ENCODE measurements at regions not wholly inside any gene's neighbourhood (a gene's known extent, or its start where the extent isn't known, plus 50 kb on each side); places are given as distances from the start of the nearest gene placed in this dataset.

GRCh38 chr2:129861666-129862288, 117.7 kb upstream of the RAB6C start:
- H3K4me3 ChIP-seq: no peak overlapping the region
- no peaks in the 10 kb centered on the region for H3K4me1 ChIP-seq
- WGBS, 2 donors: 86 to 87% methylated on average over 9 to 10 of the region's 10 CpGs
- intact Hi-C loops (cut with DNase I; ENCODE audit: low total_unique reads): no loop called here
- TF ChIP-seq CTCF (IDR thresholded peaks at IDR 0.05) (no peak), POLR2A (IDR thresholded peaks at IDR 0.05) (no peak)
- no peaks in the 10 kb centered on the region for H3K9me3 ChIP-seq
- no peaks in the 10 kb centered on the region for H3K27me3 ChIP-seq
- H3K36me3 ChIP-seq (ENCODE audit: low read depth, missing control alignments): no peaks in the 10 kb centered on the region
- H3K27ac ChIP-seq: no peak overlapping the region
- DNase-seq: no peak

GRCh38 chr2:129862668-129863067, 116.8 kb upstream of the RAB6C start:
- Histone ChIP-seq H3K36me3 (ENCODE audit: low read depth, missing control alignments) (no peaks in the 10 kb centered on the region), H3K27me3 (no peaks in the 10 kb centered on the region), H3K9me3 (no peaks in the 10 kb centered on the region), H3K4me1 (no peaks in the 10 kb centered on the region), H3K4me3 (no peak overlapping the region), H3K27ac (no peak overlapping the region)
- intact Hi-C loops (cut with DNase I; ENCODE audit: low total_unique reads): no loop called here
- no peak for DNase-seq
- TF ChIP-seq CTCF (IDR thresholded peaks at IDR 0.05) (no peak), POLR2A (IDR thresholded peaks at IDR 0.05) (no peak)
- 85 to 92% methylated on average over 8 of the region's 8 CpGs for WGBS, 2 donors

- no peaks in the 10 kb centered on the region for H3K36me3 ChIP-seq (ENCODE audit: low read depth, missing control alignments)
- no peak for DNase-seq
- no peaks in the 10 kb centered on the region for H3K9me3 ChIP-seq
- intact Hi-C loops (cut with DNase I; ENCODE audit: low total_unique reads): no loop called here
- H3K4me3 ChIP-seq: no peak overlapping the region
- WGBS, 2 donors: 98 to 100% methylated on average over 1 to 3 of the region's 3 CpGs
- no peak overlapping the region for H3K27ac ChIP-seq
- no peaks in the 10 kb centered on the region for H3K27me3 ChIP-seq
- no peaks in the 10 kb centered on the region for H3K4me1 ChIP-seq
- TF ChIP-seq POLR2A (IDR thresholded peaks at IDR 0.05) (no peak), CTCF (IDR thresholded peaks at IDR 0.05) (no peak)
These were observed 116.1 kb upstream of the RAB6C start for GRCh38 chr2:129863350-129863749.

- no peaks in the 10 kb centered on the region for H3K4me1 ChIP-seq
- H3K4me3 ChIP-seq: no peak overlapping the region
- no peak for TF ChIP-seq CTCF (IDR thresholded peaks at IDR 0.05)
- no peak for TF ChIP-seq POLR2A (IDR thresholded peaks at IDR 0.05)
- intact Hi-C loops (cut with DNase I; ENCODE audit: low total_unique reads): no loop called here
- no peaks in the 10 kb centered on the region for H3K9me3 ChIP-seq
- H3K27ac ChIP-seq: no peak overlapping the region
- no peak for DNase-seq
- 89 to 97% methylated on average over 1 of the region's 1 CpG for WGBS, 2 donors
- no peaks in the 10 kb centered on the region for H3K36me3 ChIP-seq (ENCODE audit: low read depth, missing control alignments)
- H3K27me3 ChIP-seq: no peaks in the 10 kb centered on the region
These were observed 114.7 kb upstream of the RAB6C start for GRCh38 chr2:129864719-129865118.

GRCh38 chr2:129865976-129866375, 113.5 kb upstream of the RAB6C start:
- Histone ChIP-seq H3K27me3 (no peaks in the 10 kb centered on the region), H3K9me3 (no peaks in the 10 kb centered on the region), H3K36me3 (ENCODE audit: low read depth, missing control alignments) (no peaks in the 10 kb centered on the region), H3K27ac (no peak overlapping the region), H3K4me3 (no peak overlapping the region), H3K4me1 (no peaks in the 10 kb centered on the region)
- WGBS, 2 donors: 68 to 77% methylated on average over 11 of the region's 11 CpGs
- TF ChIP-seq CTCF (IDR thresholded peaks at IDR 0.05) (no peak), POLR2A (IDR thresholded peaks at IDR 0.05) (no peak)
- peak; percentile 37 for DNase-seq
- intact Hi-C loops (cut with DNase I; ENCODE audit: low total_unique reads): no loop called here

Measured in testis (tissue), 2 donors.